NCI-H748 (cell line): ENCODE measurements at regions not wholly inside any gene's neighbourhood (a gene's known extent, or its start where the extent isn't known, plus 50 kb on each side); places are given as distances from the start of the nearest gene placed in this dataset.

Experiments
- DNase-seq: peaks from one replicate; lab custom pipeline; 2025; ENCODE audit not compliant: unreplicated experiment; lab: John Stamatoyannopoulos, UW

GRCh38 chr15:96254173-96254572 lies 76.3 kb upstream of the NR2F2 start:
- DNase-seq, result no peak

GRCh38 chr15:96255599-96255998 lies 74.9 kb upstream of the NR2F2 start:
- no peak for DNase-seq

GRCh38 chr15:96261575-96262034 lies 68.9 kb upstream of the NR2F2 start:
- no peak for DNase-seq

- no peak for DNase-seq
Measured at GRCh38 chr15:96262097-96262496, 68.4 kb upstream of the NR2F2 start.

- DNase-seq, result no peak
Measured at GRCh38 chr15:96262549-96263489, 67.7 kb upstream of the NR2F2 start.

- no peak for DNase-seq
Measured at GRCh38 chr15:96264351-96264798, 66.1 kb upstream of the NR2F2 start.

GRCh38 chr15:96264801-96265515 lies 65.5 kb upstream of the NR2F2 start:
- DNase-seq, result no peak

GRCh38 chr15:96266456-96266855 lies 64.0 kb upstream of the NR2F2 start:
- DNase-seq, result no peak

- DNase-seq, result no peak
Measured at GRCh38 chr15:96267463-96267862, 63.0 kb upstream of the NR2F2 start.

- DNase-seq, result no peak
Measured at GRCh38 chr15:96268442-96269204, 61.9 kb upstream of the NR2F2 start.

- DNase-seq, result no peak
Measured at GRCh38 chr15:96270581-96271172, 59.8 kb upstream of the NR2F2 start.

GRCh38 chr15:96272427-96272826 lies 58.1 kb upstream of the NR2F2 start:
- no peak for DNase-seq

- no peak for DNase-seq
Measured at GRCh38 chr15:96273317-96274086, 57.0 kb upstream of the NR2F2 start.

GRCh38 chr15:96274087-96274440 lies 56.4 kb upstream of the NR2F2 start:
- no peak for DNase-seq

- DNase-seq, result no peak
Measured at GRCh38 chr15:96274698-96275097, 55.8 kb upstream of the NR2F2 start.

GRCh38 chr15:96276438-96277210 lies 53.9 kb upstream of the NR2F2 start:
- no peak for DNase-seq
